ENCODE measurements at regions not wholly inside any gene's neighbourhood (a gene's known extent, or its start where the extent isn't known, plus 50 kb on each side); places are given as distances from the start of the nearest gene placed in this dataset.

- Histone ChIP-seq H3K4me1 (no peaks in the 10 kb centered on the region), H3K4me2 (no peak overlapping the region), H3K27me3 (no peaks in the 10 kb centered on the region), H3K36me3 (no peaks in the 10 kb centered on the region), H3K9ac (no peak overlapping the region), H3F3A (ENCODE audit: low read depth) (no peaks in the 10 kb centered on the region), H3K27ac (no peak overlapping the region), H3K4me3 (no peak overlapping the region), H2AFZ (replicated peaks) (no peak overlapping the region), H4K20me1 (ENCODE audit: low read depth) (no peaks in the 10 kb centered on the region), H3K79me2 (ENCODE audit: low read depth) (no peaks in the 10 kb centered on the region), H3K9me3 (ENCODE audit: low read depth) (no peaks in the 10 kb centered on the region)
- no peak for DNase-seq (ENCODE audit: low spot score)
- Mint-ChIP-seq H3K27me3 (ENCODE audit: insufficient read depth, low read depth) (no peaks in the 10 kb centered on the region), H3K27ac (no peak overlapping the region), H3K4me1 (peaks cover 3% of the 10 kb centered on the region), H3K4me3 (no peak overlapping the region), H3K36me3 (no peaks in the 10 kb centered on the region), H3K9me3 (no peaks in the 10 kb centered on the region)
- TF ChIP-seq EZH2 (IDR thresholded peaks at IDR 0.05) (no peak), EZH2phosphoT487 (IDR thresholded peaks at IDR 0.05) (no peak)
- TF ChIP-seq, protein P1, sequence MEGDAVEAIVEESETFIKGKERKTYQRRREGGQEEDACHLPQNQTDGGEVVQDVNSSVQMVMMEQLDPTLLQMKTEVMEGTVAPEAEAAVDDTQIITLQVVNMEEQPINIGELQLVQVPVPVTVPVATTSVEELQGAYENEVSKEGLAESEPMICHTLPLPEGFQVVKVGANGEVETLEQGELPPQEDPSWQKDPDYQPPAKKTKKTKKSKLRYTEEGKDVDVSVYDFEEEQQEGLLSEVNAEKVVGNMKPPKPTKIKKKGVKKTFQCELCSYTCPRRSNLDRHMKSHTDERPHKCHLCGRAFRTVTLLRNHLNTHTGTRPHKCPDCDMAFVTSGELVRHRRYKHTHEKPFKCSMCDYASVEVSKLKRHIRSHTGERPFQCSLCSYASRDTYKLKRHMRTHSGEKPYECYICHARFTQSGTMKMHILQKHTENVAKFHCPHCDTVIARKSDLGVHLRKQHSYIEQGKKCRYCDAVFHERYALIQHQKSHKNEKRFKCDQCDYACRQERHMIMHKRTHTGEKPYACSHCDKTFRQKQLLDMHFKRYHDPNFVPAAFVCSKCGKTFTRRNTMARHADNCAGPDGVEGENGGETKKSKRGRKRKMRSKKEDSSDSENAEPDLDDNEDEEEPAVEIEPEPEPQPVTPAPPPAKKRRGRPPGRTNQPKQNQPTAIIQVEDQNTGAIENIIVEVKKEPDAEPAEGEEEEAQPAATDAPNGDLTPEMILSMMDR (IDR thresholded peaks at IDR 0.05) = no peak
These were observed 476.7 kb downstream of the LTN1 start for GRCh38 chr21:28516021-28516420.

- Mint-ChIP-seq H3K36me3 (no peaks in the 10 kb centered on the region), H3K4me1 (peaks cover 9% of the 10 kb centered on the region), H3K27ac (no peak overlapping the region), H3K27me3 (ENCODE audit: insufficient read depth, low read depth) (no peaks in the 10 kb centered on the region), H3K4me3 (no peak overlapping the region), H3K9me3 (no peaks in the 10 kb centered on the region)
- no peak for TF ChIP-seq EZH2phosphoT487 (IDR thresholded peaks at IDR 0.05)
- TF ChIP-seq, protein P1 (IDR thresholded peaks at IDR 0.05) = no peak
- TF ChIP-seq EZH2 (IDR thresholded peaks at IDR 0.05) = no peak
- H3K36me3 ChIP-seq = no peaks in the 10 kb centered on the region
- H3K9ac ChIP-seq = no peak overlapping the region
- H3K27me3 ChIP-seq = no peaks in the 10 kb centered on the region
- H2AFZ ChIP-seq (replicated peaks) = no peak overlapping the region
- H3K4me3 ChIP-seq = no peak overlapping the region
- no peaks in the 10 kb centered on the region for H3K79me2 ChIP-seq (ENCODE audit: low read depth)
- no peaks in the 10 kb centered on the region for H3K4me1 ChIP-seq
- no peaks in the 10 kb centered on the region for H3F3A ChIP-seq (ENCODE audit: low read depth)
- no peak for DNase-seq (ENCODE audit: low spot score)
- no peak overlapping the region for H3K27ac ChIP-seq
- H4K20me1 ChIP-seq (ENCODE audit: low read depth) = no peaks in the 10 kb centered on the region
- no peak overlapping the region for H3K4me2 ChIP-seq
- H3K9me3 ChIP-seq (ENCODE audit: low read depth) = no peaks in the 10 kb centered on the region
These were observed 479.2 kb downstream of the LTN1 start for GRCh38 chr21:28513428-28513827.

DNA sequence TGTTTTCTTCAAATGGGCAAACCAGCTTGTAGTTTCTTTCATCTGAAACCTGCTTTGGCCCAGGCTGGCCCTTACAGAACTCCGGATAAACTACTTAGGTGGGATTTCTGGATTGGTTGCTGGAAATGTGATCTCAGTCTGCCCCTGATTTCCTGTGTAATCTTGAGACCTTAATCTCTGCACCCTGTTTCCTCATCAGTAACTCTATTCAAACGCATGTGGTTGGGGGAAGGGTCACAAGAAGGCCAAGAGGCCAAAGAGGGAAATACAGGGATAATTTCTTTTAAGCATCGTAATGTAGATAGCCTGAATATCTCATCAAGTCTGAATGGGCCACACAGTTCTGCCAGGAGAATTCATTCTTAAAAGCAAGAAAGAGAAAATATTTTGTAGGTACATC is 483.6 kb downstream of the LTN1 start:
- no peak for TF ChIP-seq EZH2 (IDR thresholded peaks at IDR 0.05)
- TF ChIP-seq, protein P1 (IDR thresholded peaks at IDR 0.05) = peak; percentile 11
- H3K79me2 ChIP-seq (ENCODE audit: low read depth) = no peaks in the 10 kb centered on the region
- no peak overlapping the region for H2AFZ ChIP-seq (replicated peaks)
- no peaks in the 10 kb centered on the region for H3K27me3 ChIP-seq
- Mint-ChIP-seq H3K9me3 (peaks cover 2% of the 10 kb centered on the region), H3K4me1 (peaks cover 5% of the 10 kb centered on the region), H3K27me3 (ENCODE audit: insufficient read depth, low read depth) (peaks cover 2% of the 10 kb centered on the region), H3K36me3 (no peaks in the 10 kb centered on the region), H3K4me3 (no peak overlapping the region), H3K27ac (no peak overlapping the region)
- no peaks in the 10 kb centered on the region for H3K36me3 ChIP-seq
- peak; percentile 25 for DNase-seq (ENCODE audit: low spot score)
- no peaks in the 10 kb centered on the region for H4K20me1 ChIP-seq (ENCODE audit: low read depth)
- no peak overlapping the region for H3K27ac ChIP-seq
- no peak overlapping the region for H3K9ac ChIP-seq
- H3K4me3 ChIP-seq = no peak overlapping the region
- no peaks in the 10 kb centered on the region for H3K4me1 ChIP-seq
- H3K9me3 ChIP-seq (ENCODE audit: low read depth) = no peaks in the 10 kb centered on the region
- no peak overlapping the region for H3K4me2 ChIP-seq
- no peaks in the 10 kb centered on the region for H3F3A ChIP-seq (ENCODE audit: low read depth)

GRCh38 chr21:28508126-28508525 is 484.6 kb downstream of the LTN1 start:
- TF ChIP-seq EZH2 (IDR thresholded peaks at IDR 0.05) = no peak
- TF ChIP-seq, protein P1 (IDR thresholded peaks at IDR 0.05) = no peak
- no peak for TF ChIP-seq EZH2phosphoT487 (IDR thresholded peaks at IDR 0.05)
- no peaks in the 10 kb centered on the region for H3K27me3 ChIP-seq
- Mint-ChIP-seq H3K27me3 (ENCODE audit: insufficient read depth, low read depth) (peaks cover 2% of the 10 kb centered on the region), H3K4me1 (peaks cover 5% of the 10 kb centered on the region), H3K9me3 (peaks cover 2% of the 10 kb centered on the region), H3K27ac (no peak overlapping the region), H3K36me3 (no peaks in the 10 kb centered on the region), H3K4me3 (no peak overlapping the region)
- no peak overlapping the region for H3K4me2 ChIP-seq
- no peak overlapping the region for H3K9ac ChIP-seq
- no peaks in the 10 kb centered on the region for H3K4me1 ChIP-seq
- H3K4me3 ChIP-seq = no peak overlapping the region
- H2AFZ ChIP-seq (replicated peaks) = no peak overlapping the region
- no peaks in the 10 kb centered on the region for H3K79me2 ChIP-seq (ENCODE audit: low read depth)
- no peaks in the 10 kb centered on the region for H3K36me3 ChIP-seq
- no peak overlapping the region for H3K27ac ChIP-seq
- DNase-seq (ENCODE audit: low spot score) = no peak
- no peaks in the 10 kb centered on the region for H3K9me3 ChIP-seq (ENCODE audit: low read depth)
- no peaks in the 10 kb centered on the region for H3F3A ChIP-seq (ENCODE audit: low read depth)
- H4K20me1 ChIP-seq (ENCODE audit: low read depth) = no peaks in the 10 kb centered on the region
